OCI-LY3 (cell line): ENCODE measurements at regions not wholly inside any gene's neighbourhood (a gene's known extent, or its start where the extent isn't known, plus 50 kb on each side); places are given as distances from the start of the nearest gene placed in this dataset.

ENCODE experiments used
- EZH2phosphoT487 ChIP-seq: fragments of 200-600 bp; shearing (Covaris generic); IDR thresholded peaks from 2 replicates; pipeline ENCODE4 v1.6.1; 2018; ENCODE audit warnings: antibody characterized with exemption, mixed run types, low read depth
- TF ChIP-seq, protein P1 (sequence below): fragments of 200-600, 300-600 bp; sonication (generic); IDR thresholded peaks from 2 replicates; pipeline ENCODE4 v1.5.1; 2014; ENCODE audit warnings: antibody characterized with exemption, low read length, low read depth

DNA sequence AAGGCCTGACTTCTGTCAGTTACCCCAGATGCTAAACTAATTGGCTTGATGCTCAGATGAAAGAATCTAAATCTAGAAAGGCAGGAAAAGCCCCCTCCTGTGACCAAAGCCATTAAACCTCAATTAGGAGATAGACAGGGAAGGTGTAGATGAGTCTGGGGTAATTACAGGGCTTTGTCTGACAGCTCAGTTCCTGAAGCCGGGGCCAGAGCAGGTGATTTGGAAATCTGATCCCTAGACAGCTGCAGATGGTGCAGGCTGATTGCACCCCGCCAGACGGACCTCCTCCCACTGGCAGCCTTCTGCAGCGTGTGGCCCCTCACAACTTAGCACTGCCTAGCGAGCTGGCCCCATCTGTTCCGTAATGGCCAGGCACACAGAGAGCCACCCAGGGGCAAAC, 395.1 kb downstream of the HLX start:
- TF ChIP-seq, protein P1, sequence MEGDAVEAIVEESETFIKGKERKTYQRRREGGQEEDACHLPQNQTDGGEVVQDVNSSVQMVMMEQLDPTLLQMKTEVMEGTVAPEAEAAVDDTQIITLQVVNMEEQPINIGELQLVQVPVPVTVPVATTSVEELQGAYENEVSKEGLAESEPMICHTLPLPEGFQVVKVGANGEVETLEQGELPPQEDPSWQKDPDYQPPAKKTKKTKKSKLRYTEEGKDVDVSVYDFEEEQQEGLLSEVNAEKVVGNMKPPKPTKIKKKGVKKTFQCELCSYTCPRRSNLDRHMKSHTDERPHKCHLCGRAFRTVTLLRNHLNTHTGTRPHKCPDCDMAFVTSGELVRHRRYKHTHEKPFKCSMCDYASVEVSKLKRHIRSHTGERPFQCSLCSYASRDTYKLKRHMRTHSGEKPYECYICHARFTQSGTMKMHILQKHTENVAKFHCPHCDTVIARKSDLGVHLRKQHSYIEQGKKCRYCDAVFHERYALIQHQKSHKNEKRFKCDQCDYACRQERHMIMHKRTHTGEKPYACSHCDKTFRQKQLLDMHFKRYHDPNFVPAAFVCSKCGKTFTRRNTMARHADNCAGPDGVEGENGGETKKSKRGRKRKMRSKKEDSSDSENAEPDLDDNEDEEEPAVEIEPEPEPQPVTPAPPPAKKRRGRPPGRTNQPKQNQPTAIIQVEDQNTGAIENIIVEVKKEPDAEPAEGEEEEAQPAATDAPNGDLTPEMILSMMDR = no peak
- TF ChIP-seq EZH2phosphoT487 = no peak
